K562 (cell line): ENCODE measurements at regions not wholly inside any gene's neighbourhood (a gene's known extent, or its start where the extent isn't known, plus 50 kb on each side); places are given as distances from the start of the nearest gene placed in this dataset.

Experiments
- ATAC-seq: fragments of 200-7000 bp; cut with Tn5 transposase; 3 replicates; pipeline ENCODE4 v1.9.1; 2020; ENCODE audit warnings: moderate library complexity
- BruUV-seq: library from RNA; stranded (reverse); fragments of 400-500 nt; replicated peaks from 2 replicates; lab custom pipeline; 2021; lab: Mats Ljungman, UMichigan
- CTCF ChIA-PET: fragments of 300-600 bp; formaldehyde crosslinking; extraction: SDS; loops from one replicate; lab custom pipeline; 2021; ENCODE audit warnings: low intra/inter-chr PET ratio; lab: Yijun Ruan, JAX
- POLR2A ChIA-PET: fragments of 300-600, 350-650 bp; sonication (Branson Sonifier 250); formaldehyde crosslinking; extraction: SDS; loops from one replicate; lab custom pipeline; 2021; ENCODE audit warnings: antibody characterized with exemption, inconsistent platforms; lab: Yijun Ruan, JAX
- DNase-seq, 4 experiments: peaks; one replicate each; pipeline versions ENCODE4 v3.0.0 to v3.0.0-alpha.2; 2011 to 2018; ENCODE audit warnings: low spot score in 3 of 4, mixed read lengths in 3 of 4; ENCODE audit errors: extremely low read depth in 1 of 4
- FAIRE-seq: peaks from 2 replicates; lab custom pipeline; 2011; peaks lifted over from hg19 to GRCh38; lab: Jason Lieb, UNC
- H2AFZ ChIP-seq: 2 replicates; pipeline ENCODE4 v1.6.0; 2011; ENCODE audit warnings: low read depth, low read length, control low read depth, inconsistent platforms
- H3K27ac ChIP-seq: fragments of 200-600 bp; 3 replicates; pipeline ENCODE4 v1.8.0; 2011; ENCODE audit warnings: low read depth, mild to moderate bottlenecking, control low read depth, inconsistent platforms, low read length, moderate library complexity, mixed read lengths; ENCODE audit errors: extremely low read depth
- H3K27me3 ChIP-seq, 2 experiments: fragments of 300-600 bp in 1 of 2; 2 replicates in 1 of 2; 3 replicates in 1 of 2; pipeline versions ENCODE4 v1.6.0 to v1.8.0; 2011; ENCODE audit warnings: inconsistent platforms in 2 of 2, low read length in 2 of 2, mild to moderate bottlenecking in 1 of 2, mixed read lengths in 1 of 2, moderate library complexity in 1 of 2; ENCODE audit not compliant: control insufficient read depth in 2 of 2, insufficient read depth in 2 of 2
- H3K36me3 ChIP-seq: fragments of 300-600 bp; 3 replicates; pipeline ENCODE4 v1.8.0; 2011; ENCODE audit warnings: mild to moderate bottlenecking, low read length, inconsistent platforms; ENCODE audit not compliant: control insufficient read depth, insufficient read depth
- H3K4me1 ChIP-seq, 2 experiments: fragments of 200-600 bp in 1 of 2; replicated peaks in 1 of 2; 2 replicates in 1 of 2; 3 replicates in 1 of 2; pipeline versions ENCODE4 v1.5.1 to v1.8.0; 2011; ENCODE audit warnings: inconsistent platforms in 2 of 2, low read length in 2 of 2, mild to moderate bottlenecking in 1 of 2, mixed read lengths in 1 of 2, moderate library complexity in 1 of 2; ENCODE audit not compliant: control insufficient read depth in 2 of 2, insufficient read depth in 2 of 2
- H3K4me2 ChIP-seq: 2 replicates; pipeline ENCODE4 v1.6.1; 2011; ENCODE audit warnings: low read length, control low read depth, inconsistent platforms, mixed read lengths; ENCODE audit not compliant: insufficient read depth
- H3K4me3 ChIP-seq: fragments of 200-600 bp; sonication (generic), shearing (Covaris generic); 2 replicates; pipeline ENCODE4 v1.5.1; 2016; ENCODE audit warnings: control low read depth, inconsistent platforms
- H3K79me2 ChIP-seq: fragments of 200-600 bp; 3 replicates; pipeline ENCODE4 v1.8.0; 2011; ENCODE audit warnings: low read length, inconsistent platforms; ENCODE audit not compliant: control insufficient read depth, insufficient read depth
- H3K9ac ChIP-seq, 2 experiments: 2 replicates each; pipeline versions ENCODE4 v1.6.0 to v1.6.1; 2011; ENCODE audit warnings: low read depth in 2 of 2, low read length in 2 of 2, control low read depth in 1 of 2, inconsistent platforms in 1 of 2, mild to moderate bottlenecking in 1 of 2, mixed read lengths in 1 of 2; ENCODE audit not compliant: insufficient read depth in 1 of 2
- H3K9me1 ChIP-seq: one replicate; pipeline ENCODE4 v1.6.0; 2011; ENCODE audit warnings: inconsistent platforms, mild to moderate bottlenecking, low read length, moderate library complexity; ENCODE audit not compliant: control insufficient read depth, insufficient read depth
- H3K9me3 ChIP-seq: replicated peaks from 2 replicates; pipeline ENCODE4 v1.5.1; 2011; ENCODE audit warnings: low read depth, low read length, inconsistent platforms; ENCODE audit not compliant: control insufficient read depth, insufficient read depth
- H4K20me1 ChIP-seq: replicated peaks from 2 replicates; pipeline ENCODE4 v1.6.1; 2011; ENCODE audit warnings: low read length, inconsistent platforms, mixed read lengths; ENCODE audit not compliant: control insufficient read depth, insufficient read depth
- NFXL1 ChIP-seq: fragments of 450-650 bp; formaldehyde crosslinking; IDR thresholded peaks from 2 replicates; pipeline ENCODE4 v1.4.0; 2021; ENCODE audit warnings: mild to moderate bottlenecking
- ZNF75A ChIP-seq: fragments of 450-650 bp; formaldehyde crosslinking; IDR thresholded peaks from 2 replicates; pipeline ENCODE4 v1.4.0; 2020; ENCODE audit warnings: mild to moderate bottlenecking
- WGBS: fragments of 100-300 bp; shearing (Covaris generic); methylation state at CpG from one replicate; pipeline ENCODE4 v1.1.6; 2016; ENCODE audit warnings: low coverage, mixed read lengths; ENCODE audit not compliant: insufficient coverage; ENCODE audit errors: missing lambda C conversion rate; 5-methylcytosine and 5-hydroxymethylcytosine counted together
- in situ Hi-C: fragments of 300-500 bp; cut with MboI; formaldehyde crosslinking; loops from 4 replicates; pipeline ENCODE4 v1.15.0; 2018; ENCODE audit warnings: inconsistent platforms, mixed read lengths
- intact Hi-C: fragments of 100-400 bp; cut with micrococcal nuclease; formaldehyde crosslinking; loops from 2 replicates; pipeline ENCODE4 v1.14.2; 2022
- TF ChIP-seq, protein P1 (sequence below): fragments of 250-450 bp; sonication (Bioruptor Pico); IDR thresholded peaks from 2 replicates; pipeline ENCODE4 v1.5.0; 2021
- TF ChIP-seq, protein P2 (sequence below): fragments of 450-650 bp; IDR thresholded peaks from 2 replicates; pipeline ENCODE4 v1.6.1; 2014; ENCODE audit warnings: low read depth, mild to moderate bottlenecking, moderate library complexity, borderline replicate concordance
- TF ChIP-seq, protein P3 (sequence below): sonication (generic); formaldehyde crosslinking; IDR thresholded peaks from 2 replicates; pipeline ENCODE4 v1.8.1; 2023; ENCODE audit warnings: missing genetic modification reagents, mild to moderate bottlenecking, borderline replicate concordance

DNA sequence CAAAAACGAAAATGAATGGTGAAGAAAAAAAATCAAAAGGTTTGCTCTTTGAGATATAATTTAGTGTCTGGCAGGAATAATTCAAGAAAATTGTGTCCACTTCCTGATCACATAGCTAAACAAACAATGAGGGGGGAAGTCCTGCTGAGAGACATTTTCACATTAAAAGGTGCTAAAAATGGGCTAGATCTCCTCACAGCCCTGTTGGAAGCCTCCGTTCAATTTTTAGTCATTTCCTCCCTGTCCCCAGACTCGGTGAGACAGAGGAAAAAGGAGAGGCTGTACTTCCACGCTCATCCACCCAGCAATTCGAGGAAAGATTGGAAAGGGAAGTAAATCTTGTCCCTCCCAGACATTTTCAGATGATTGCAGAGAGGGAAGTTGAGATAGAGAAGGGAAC, 103.7 kb downstream of the BARHL2 start:
- no peaks in the 10 kb centered on the region for H3K36me3 ChIP-seq
- ChIA-PET CTCF (no interaction called here), POLR2A (no interaction called here)
- H2AFZ ChIP-seq, result no peak overlapping the region
- no peak for DNase-seq
- TF ChIP-seq, protein P1, sequence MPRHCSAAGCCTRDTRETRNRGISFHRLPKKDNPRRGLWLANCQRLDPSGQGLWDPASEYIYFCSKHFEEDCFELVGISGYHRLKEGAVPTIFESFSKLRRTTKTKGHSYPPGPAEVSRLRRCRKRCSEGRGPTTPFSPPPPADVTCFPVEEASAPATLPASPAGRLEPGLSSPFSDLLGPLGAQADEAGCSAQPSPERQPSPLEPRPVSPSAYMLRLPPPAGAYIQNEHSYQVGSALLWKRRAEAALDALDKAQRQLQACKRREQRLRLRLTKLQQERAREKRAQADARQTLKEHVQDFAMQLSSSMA (CRISPR knock-in tag), result no peak
- TF ChIP-seq ZNF75A, result no peak
- no peak for TF ChIP-seq NFXL1 (CRISPR knock-in tag)
- TF ChIP-seq, protein P2, sequence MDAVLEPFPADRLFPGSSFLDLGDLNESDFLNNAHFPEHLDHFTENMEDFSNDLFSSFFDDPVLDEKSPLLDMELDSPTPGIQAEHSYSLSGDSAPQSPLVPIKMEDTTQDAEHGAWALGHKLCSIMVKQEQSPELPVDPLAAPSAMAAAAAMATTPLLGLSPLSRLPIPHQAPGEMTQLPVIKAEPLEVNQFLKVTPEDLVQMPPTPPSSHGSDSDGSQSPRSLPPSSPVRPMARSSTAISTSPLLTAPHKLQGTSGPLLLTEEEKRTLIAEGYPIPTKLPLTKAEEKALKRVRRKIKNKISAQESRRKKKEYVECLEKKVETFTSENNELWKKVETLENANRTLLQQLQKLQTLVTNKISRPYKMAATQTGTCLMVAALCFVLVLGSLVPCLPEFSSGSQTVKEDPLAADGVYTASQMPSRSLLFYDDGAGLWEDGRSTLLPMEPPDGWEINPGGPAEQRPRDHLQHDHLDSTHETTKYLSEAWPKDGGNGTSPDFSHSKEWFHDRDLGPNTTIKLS, result no peak
- TF ChIP-seq, protein P3, sequence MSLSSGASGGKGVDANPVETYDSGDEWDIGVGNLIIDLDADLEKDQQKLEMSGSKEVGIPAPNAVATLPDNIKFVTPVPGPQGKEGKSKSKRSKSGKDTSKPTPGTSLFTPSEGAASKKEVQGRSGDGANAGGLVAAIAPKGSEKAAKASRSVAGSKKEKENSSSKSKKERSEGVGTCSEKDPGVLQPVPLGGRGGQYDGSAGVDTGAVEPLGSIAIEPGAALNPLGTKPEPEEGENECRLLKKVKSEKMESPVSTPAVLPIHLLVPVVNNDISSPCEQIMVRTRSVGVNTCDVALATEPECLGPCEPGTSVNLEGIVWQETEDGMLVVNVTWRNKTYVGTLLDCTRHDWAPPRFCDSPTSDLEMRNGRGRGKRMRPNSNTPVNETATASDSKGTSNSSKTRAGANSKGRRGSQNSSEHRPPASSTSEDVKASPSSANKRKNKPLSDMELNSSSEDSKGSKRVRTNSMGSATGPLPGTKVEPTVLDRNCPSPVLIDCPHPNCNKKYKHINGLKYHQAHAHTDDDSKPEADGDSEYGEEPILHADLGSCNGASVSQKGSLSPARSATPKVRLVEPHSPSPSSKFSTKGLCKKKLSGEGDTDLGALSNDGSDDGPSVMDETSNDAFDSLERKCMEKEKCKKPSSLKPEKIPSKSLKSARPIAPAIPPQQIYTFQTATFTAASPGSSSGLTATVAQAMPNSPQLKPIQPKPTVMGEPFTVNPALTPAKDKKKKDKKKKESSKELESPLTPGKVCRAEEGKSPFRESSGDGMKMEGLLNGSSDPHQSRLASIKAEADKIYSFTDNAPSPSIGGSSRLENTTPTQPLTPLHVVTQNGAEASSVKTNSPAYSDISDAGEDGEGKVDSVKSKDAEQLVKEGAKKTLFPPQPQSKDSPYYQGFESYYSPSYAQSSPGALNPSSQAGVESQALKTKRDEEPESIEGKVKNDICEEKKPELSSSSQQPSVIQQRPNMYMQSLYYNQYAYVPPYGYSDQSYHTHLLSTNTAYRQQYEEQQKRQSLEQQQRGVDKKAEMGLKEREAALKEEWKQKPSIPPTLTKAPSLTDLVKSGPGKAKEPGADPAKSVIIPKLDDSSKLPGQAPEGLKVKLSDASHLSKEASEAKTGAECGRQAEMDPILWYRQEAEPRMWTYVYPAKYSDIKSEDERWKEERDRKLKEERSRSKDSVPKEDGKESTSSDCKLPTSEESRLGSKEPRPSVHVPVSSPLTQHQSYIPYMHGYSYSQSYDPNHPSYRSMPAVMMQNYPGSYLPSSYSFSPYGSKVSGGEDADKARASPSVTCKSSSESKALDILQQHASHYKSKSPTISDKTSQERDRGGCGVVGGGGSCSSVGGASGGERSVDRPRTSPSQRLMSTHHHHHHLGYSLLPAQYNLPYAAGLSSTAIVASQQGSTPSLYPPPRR (CRISPR knock-in tag), result no peak
- no peaks in the 10 kb centered on the region for H3K9me1 ChIP-seq
- H3K27ac ChIP-seq, result no peak overlapping the region
- no peak overlapping the region for H3K9ac ChIP-seq
- 0% methylated on average over 5 of the region's 5 CpGs for WGBS
- BruUV-seq, result no TSS peak
- H3K9me3 ChIP-seq, result no peaks in the 10 kb centered on the region
- no peak for FAIRE-seq
- H3K27me3 ChIP-seq, result no peaks in the 10 kb centered on the region
- H3K4me2 ChIP-seq, result no peak overlapping the region
- intact Hi-C loops (no loop called here), in situ Hi-C loops (no loop called here)
- H3K4me3 ChIP-seq, result no peak overlapping the region
- H3K4me1 ChIP-seq, result no peaks in the 10 kb centered on the region
- H4K20me1 ChIP-seq, result no peaks in the 10 kb centered on the region
- ATAC-seq, result no peak
- no peaks in the 10 kb centered on the region for H3K79me2 ChIP-seq
